ENCODE measurements at regions not wholly inside any gene's neighbourhood (a gene's known extent, or its start where the extent isn't known, plus 50 kb on each side); places are given as distances from the start of the nearest gene placed in this dataset.

DNA sequence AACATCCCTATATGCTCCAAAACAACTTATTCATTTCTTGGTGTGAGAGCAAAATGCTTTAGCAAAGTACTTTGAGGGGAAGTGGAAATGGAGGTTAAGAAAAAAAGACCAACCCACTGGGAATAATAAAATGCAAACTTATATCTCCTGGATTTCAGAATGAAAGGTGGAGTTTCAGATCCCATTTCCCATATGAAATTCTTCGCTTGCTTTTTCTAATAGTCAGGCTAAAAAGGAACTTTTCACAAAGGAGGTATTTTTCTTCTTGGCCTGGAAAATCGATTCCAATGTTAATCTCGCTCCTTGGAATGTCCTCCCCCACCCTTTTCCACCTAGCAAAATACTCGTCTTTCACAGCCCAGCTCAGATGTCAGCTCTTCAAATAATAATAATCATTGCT, 360.9 kb downstream of the LPIN1 start:
- H3K9me3 ChIP-seq (ENCODE audit: control insufficient read depth, insufficient read depth, low read length): no peaks in the 10 kb centered on the region
- H3K4me3 ChIP-seq (ENCODE audit: low read depth, low read length): no peak overlapping the region
- H3K36me3 ChIP-seq (ENCODE audit: control insufficient read depth, insufficient read depth, low read length): no peaks in the 10 kb centered on the region
- no peaks in the 10 kb centered on the region for H3K27me3 ChIP-seq (ENCODE audit: control insufficient read depth, insufficient read depth, low read length)
- DNase-seq (ENCODE audit: low read depth in 4 of 6, low spot score in 6 of 6): no peak
- 80% methylated on average over 1 of the region's 4 CpGs for WGBS (ENCODE audit: insufficient coverage)
- H3K4me1 ChIP-seq (ENCODE audit: control insufficient read depth, insufficient read depth, low read length): peaks cover 4% of the 10 kb centered on the region
- H3K27ac ChIP-seq (ENCODE audit: low read depth, low read length): peak overlapping the region; percentile 22

- H3K9me3 ChIP-seq (ENCODE audit: control insufficient read depth, insufficient read depth, low read length): no peaks in the 10 kb centered on the region
- H3K4me3 ChIP-seq (ENCODE audit: low read depth, low read length): no peak overlapping the region
- H3K27me3 ChIP-seq (ENCODE audit: control insufficient read depth, insufficient read depth, low read length): no peaks in the 10 kb centered on the region
- no peaks in the 10 kb centered on the region for H3K36me3 ChIP-seq (ENCODE audit: control insufficient read depth, insufficient read depth, low read length)
- WGBS (ENCODE audit: insufficient coverage): 72% methylated on average over 5 of the region's 5 CpGs
- no peak overlapping the region for H3K27ac ChIP-seq (ENCODE audit: low read depth, low read length)
- peak in 1 of 6 donors; percentile 33 for DNase-seq (ENCODE audit: low read depth in 4 of 6, low spot score in 6 of 6)
- H3K4me1 ChIP-seq (ENCODE audit: control insufficient read depth, insufficient read depth, low read length): peaks cover 6% of the 10 kb centered on the region
Measured at GRCh38 chr2:12107939-12108338, 361.5 kb downstream of the LPIN1 start.

DNA sequence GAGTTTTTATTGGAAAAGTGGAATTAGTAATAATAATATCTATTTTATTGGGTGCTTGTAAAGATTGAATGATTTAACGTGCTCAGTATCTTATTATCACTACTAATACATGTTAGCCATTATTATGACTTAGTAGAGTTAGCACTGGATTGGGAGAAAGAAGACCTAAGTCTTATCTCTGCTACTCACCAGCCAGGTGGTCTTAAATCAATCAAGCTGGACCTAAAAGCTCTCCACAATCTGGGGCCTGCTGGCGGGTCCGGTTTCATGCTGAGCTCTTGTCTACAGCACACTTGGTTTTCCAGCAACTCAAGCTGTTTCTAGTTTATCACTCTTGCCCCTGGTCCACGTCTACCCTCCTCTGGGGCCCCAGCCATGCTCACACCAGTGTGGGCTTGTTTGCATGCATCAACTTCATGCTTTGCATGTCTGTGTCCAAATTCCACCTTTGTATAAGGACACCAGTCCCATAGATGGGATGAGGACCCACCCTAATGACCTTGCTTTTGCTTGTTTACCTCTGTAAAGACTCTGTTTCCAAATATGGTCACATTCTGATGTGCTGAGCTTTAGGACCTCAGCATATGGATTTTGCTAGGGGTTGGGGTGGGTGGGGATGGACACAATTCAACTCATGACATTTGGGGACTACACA, 363.1 kb downstream of the LPIN1 start:
- WGBS (ENCODE audit: insufficient coverage): 49% methylated on average over 3 of the region's 4 CpGs
- no peaks in the 10 kb centered on the region for H3K36me3 ChIP-seq (ENCODE audit: control insufficient read depth, insufficient read depth, low read length)
- H3K27ac ChIP-seq (ENCODE audit: low read depth, low read length): no peak overlapping the region
- H3K9me3 ChIP-seq (ENCODE audit: control insufficient read depth, insufficient read depth, low read length): no peaks in the 10 kb centered on the region
- no peak overlapping the region for H3K4me3 ChIP-seq (ENCODE audit: low read depth, low read length)
- H3K27me3 ChIP-seq (ENCODE audit: control insufficient read depth, insufficient read depth, low read length): no peaks in the 10 kb centered on the region
- DNase-seq (ENCODE audit: low read depth in 4 of 6, low spot score in 6 of 6): no peak
- peaks cover 9% of the 10 kb centered on the region for H3K4me1 ChIP-seq (ENCODE audit: control insufficient read depth, insufficient read depth, low read length)

- Histone ChIP-seq H3K36me3 (ENCODE audit: control insufficient read depth, insufficient read depth, low read length) (no peaks in the 10 kb centered on the region), H3K4me3 (ENCODE audit: low read depth, low read length) (no peak overlapping the region), H3K27me3 (ENCODE audit: control insufficient read depth, insufficient read depth, low read length) (no peaks in the 10 kb centered on the region), H3K4me1 (ENCODE audit: control insufficient read depth, insufficient read depth, low read length) (peaks cover 9% of the 10 kb centered on the region), H3K9me3 (ENCODE audit: control insufficient read depth, insufficient read depth, low read length) (no peaks in the 10 kb centered on the region), H3K27ac (ENCODE audit: low read depth, low read length) (peak overlapping the region; percentile 16)
- peak in 5 of 6 donors; percentile 20 to 88 (median 43) for DNase-seq (ENCODE audit: low read depth in 4 of 6, low spot score in 6 of 6)
- WGBS (ENCODE audit: insufficient coverage): 0% methylated on average over 2 of the region's 4 CpGs
Measured at GRCh38 chr2:12110074-12110473, 363.6 kb downstream of the LPIN1 start.

- Histone ChIP-seq H3K27me3 (ENCODE audit: control insufficient read depth, insufficient read depth, low read length) (no peaks in the 10 kb centered on the region), H3K4me1 (ENCODE audit: control insufficient read depth, insufficient read depth, low read length) (peaks cover 9% of the 10 kb centered on the region), H3K36me3 (ENCODE audit: control insufficient read depth, insufficient read depth, low read length) (no peaks in the 10 kb centered on the region), H3K9me3 (ENCODE audit: control insufficient read depth, insufficient read depth, low read length) (no peaks in the 10 kb centered on the region), H3K4me3 (ENCODE audit: low read depth, low read length) (no peak overlapping the region), H3K27ac (ENCODE audit: low read depth, low read length) (peak overlapping the region; percentile 47)
- 43% methylated on average over 1 of the region's 5 CpGs for WGBS (ENCODE audit: insufficient coverage)
- no peak for DNase-seq (ENCODE audit: low read depth in 4 of 6, low spot score in 6 of 6)
Measured at GRCh38 chr2:12110481-12110880, 364.0 kb downstream of the LPIN1 start.

- H3K36me3 ChIP-seq (ENCODE audit: control insufficient read depth, insufficient read depth, low read length): no peaks in the 10 kb centered on the region
- WGBS (ENCODE audit: insufficient coverage): no CpG with 5 or more reads among the region's 1 CpG
- no peak overlapping the region for H3K4me3 ChIP-seq (ENCODE audit: low read depth, low read length)
- no peaks in the 10 kb centered on the region for H3K9me3 ChIP-seq (ENCODE audit: control insufficient read depth, insufficient read depth, low read length)
- peak in 1 of 6 donors; percentile 47 for DNase-seq (ENCODE audit: low read depth in 4 of 6, low spot score in 6 of 6)
- H3K4me1 ChIP-seq (ENCODE audit: control insufficient read depth, insufficient read depth, low read length): peaks cover 9% of the 10 kb centered on the region
- H3K27ac ChIP-seq (ENCODE audit: low read depth, low read length): no peak overlapping the region
- H3K27me3 ChIP-seq (ENCODE audit: control insufficient read depth, insufficient read depth, low read length): no peaks in the 10 kb centered on the region
Measured at GRCh38 chr2:12113412-12113811, 367.0 kb downstream of the LPIN1 start.

GRCh38 chr2:12114816-12115215, 368.4 kb downstream of the LPIN1 start:
- H3K4me1 ChIP-seq (ENCODE audit: control insufficient read depth, insufficient read depth, low read length): peaks cover 5% of the 10 kb centered on the region
- no peak overlapping the region for H3K27ac ChIP-seq (ENCODE audit: low read depth, low read length)
- H3K9me3 ChIP-seq (ENCODE audit: control insufficient read depth, insufficient read depth, low read length): no peaks in the 10 kb centered on the region
- H3K4me3 ChIP-seq (ENCODE audit: low read depth, low read length): no peak overlapping the region
- WGBS (ENCODE audit: insufficient coverage): 20% methylated on average over 1 of the region's 1 CpG
- no peaks in the 10 kb centered on the region for H3K27me3 ChIP-seq (ENCODE audit: control insufficient read depth, insufficient read depth, low read length)
- no peak for DNase-seq (ENCODE audit: low read depth in 4 of 6, low spot score in 6 of 6)
- H3K36me3 ChIP-seq (ENCODE audit: control insufficient read depth, insufficient read depth, low read length): no peaks in the 10 kb centered on the region

GRCh38 chr2:12116228-12116750, 369.9 kb downstream of the LPIN1 start:
- Histone ChIP-seq H3K27me3 (ENCODE audit: control insufficient read depth, insufficient read depth, low read length) (no peaks in the 10 kb centered on the region), H3K36me3 (ENCODE audit: control insufficient read depth, insufficient read depth, low read length) (no peaks in the 10 kb centered on the region), H3K9me3 (ENCODE audit: control insufficient read depth, insufficient read depth, low read length) (no peaks in the 10 kb centered on the region), H3K4me1 (ENCODE audit: control insufficient read depth, insufficient read depth, low read length) (peaks cover 5% of the 10 kb centered on the region), H3K4me3 (ENCODE audit: low read depth, low read length) (no peak overlapping the region), H3K27ac (ENCODE audit: low read depth, low read length) (no peak overlapping the region)
- WGBS (ENCODE audit: insufficient coverage): 60% methylated on average over 2 of the region's 7 CpGs
- DNase-seq (ENCODE audit: low read depth in 4 of 6, low spot score in 6 of 6): no peak

GRCh38 chr2:12119841-12120240, 373.4 kb downstream of the LPIN1 start:
- Histone ChIP-seq H3K27ac (ENCODE audit: low read depth, low read length) (no peak overlapping the region), H3K4me1 (ENCODE audit: control insufficient read depth, insufficient read depth, low read length) (no peaks in the 10 kb centered on the region), H3K36me3 (ENCODE audit: control insufficient read depth, insufficient read depth, low read length) (no peaks in the 10 kb centered on the region), H3K27me3 (ENCODE audit: control insufficient read depth, insufficient read depth, low read length) (no peaks in the 10 kb centered on the region), H3K9me3 (ENCODE audit: control insufficient read depth, insufficient read depth, low read length) (no peaks in the 10 kb centered on the region), H3K4me3 (ENCODE audit: low read depth, low read length) (no peak overlapping the region)
- no peak for DNase-seq (ENCODE audit: low read depth in 4 of 6, low spot score in 6 of 6)
